Endodermal cell (in vitro differentiated cells): ENCODE measurements at regions not wholly inside any gene's neighbourhood (a gene's known extent, or its start where the extent isn't known, plus 50 kb on each side); places are given as distances from the start of the nearest gene placed in this dataset.
"Not testable (repeated sequence)": the region's sequence is repeated elsewhere in the genome, so short reads cannot be mapped to it uniquely, and the experiment has no call there.

Source experiments
- DNase-seq: peaks from one replicate; pipeline ENCODE4 v3.0.0-alpha.2; 2017
- H3K27ac ChIP-seq: 2 replicates; pipeline ENCODE4 v1.5.1; 2013; ENCODE audit warnings: mild to moderate bottlenecking, low read depth, low read length, moderate library complexity
- H3K27me3 ChIP-seq: 2 replicates; pipeline ENCODE4 v1.6.1; 2013; ENCODE audit warnings: mild to moderate bottlenecking, low read length, moderate library complexity; ENCODE audit not compliant: insufficient read depth, control insufficient read depth, poor library complexity, severe bottlenecking
- H3K36me3 ChIP-seq: 2 replicates; pipeline ENCODE4 v1.7.0; 2013; ENCODE audit warnings: mild to moderate bottlenecking, low read length, moderate library complexity; ENCODE audit not compliant: control insufficient read depth, insufficient read depth
- H3K4me1 ChIP-seq: one replicate; pipeline ENCODE4 v1.7.0; 2013; ENCODE audit warnings: low read length; ENCODE audit not compliant: control insufficient read depth, insufficient read depth
- H3K4me3 ChIP-seq: 2 replicates; pipeline ENCODE4 v1.5.1; 2013; ENCODE audit warnings: mild to moderate bottlenecking, low read length, moderate library complexity
- H3K9ac ChIP-seq: 2 replicates; pipeline ENCODE4 v1.6.1; 2013; ENCODE audit warnings: mild to moderate bottlenecking, low read length, moderate library complexity; ENCODE audit not compliant: poor library complexity, severe bottlenecking; ENCODE audit errors: extremely low read depth
- H3K9me3 ChIP-seq: 2 replicates; pipeline ENCODE4 v1.6.1; 2013; ENCODE audit warnings: mild to moderate bottlenecking, low read length, moderate library complexity; ENCODE audit not compliant: control insufficient read depth
- H3K27ac Mint-ChIP-seq: 2 replicates; pipeline ENCODE4 v1.8.0; 2020; ENCODE audit warnings: mixed read lengths
- H3K27me3 Mint-ChIP-seq: 2 replicates; pipeline ENCODE4 v1.8.0; 2021; ENCODE audit warnings: mild to moderate bottlenecking, mixed read lengths; ENCODE audit not compliant: insufficient read depth
- H3K36me3 Mint-ChIP-seq: 2 replicates; pipeline ENCODE4 v1.8.0; 2020; ENCODE audit warnings: low read depth, mixed read lengths
- H3K4me1 Mint-ChIP-seq: 2 replicates; pipeline ENCODE4 v1.8.0; 2020; ENCODE audit warnings: mixed read lengths
- H3K4me3 Mint-ChIP-seq: 2 replicates; pipeline ENCODE4 v1.8.0; 2020; ENCODE audit warnings: mild to moderate bottlenecking, moderate library complexity, mixed read lengths
- H3K9me3 Mint-ChIP-seq: 2 replicates; pipeline ENCODE4 v1.8.0; 2020; ENCODE audit warnings: mild to moderate bottlenecking, mixed read lengths
- WGBS, 2 experiments: methylation state at CpG; one replicate each; pipeline versions ENCODE4 v1.1.5 to v1.1.7; 2013; ENCODE audit warnings: missing lambda C conversion rate in 2 of 2, mixed read lengths in 1 of 2; ENCODE audit not compliant: insufficient coverage in 1 of 2, insufficient read length in 1 of 2; 5-methylcytosine and 5-hydroxymethylcytosine counted together
- TF ChIP-seq, protein P1 (sequence below): fragments of 200-600 bp; sonication (generic); conservative IDR thresholded peaks from 2 replicates; pipeline ENCODE4 v1.5.0; 2021; ENCODE audit warnings: antibody characterized with exemption, mild to moderate bottlenecking

DNA sequence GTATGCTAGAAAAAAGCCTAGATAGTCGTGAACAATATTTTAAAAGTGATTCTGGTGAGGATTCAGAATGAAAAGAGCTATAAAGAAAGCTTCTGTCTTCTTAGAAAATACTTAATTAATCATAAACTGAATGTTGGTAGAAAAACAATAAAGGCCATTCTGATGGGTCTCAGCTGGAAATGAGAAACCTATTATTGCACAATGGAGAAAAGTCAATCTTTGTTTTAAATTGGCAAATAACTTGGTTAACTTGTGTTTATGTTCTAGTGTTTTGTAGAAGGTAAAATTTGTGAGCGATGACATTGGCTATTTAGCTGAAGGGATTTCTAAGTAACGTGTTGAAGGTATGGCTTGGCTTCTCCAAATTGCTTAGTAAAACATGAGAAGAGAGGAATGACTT lies 74.1 kb upstream of the TMED7 start:
- Histone ChIP-seq H3K27me3 (no peaks in the 10 kb centered on the region), H3K4me3 (no peak overlapping the region), H3K9me3 (no peaks in the 10 kb centered on the region), H3K36me3 (no peaks in the 10 kb centered on the region), H3K27ac (no peak overlapping the region), H3K9ac (no peak overlapping the region), H3K4me1 (no peaks in the 10 kb centered on the region)
- no peaks in the 10 kb centered on the region for H3K27me3 Mint-ChIP-seq
- 60 to 62% methylated on average over 3 of the region's 3 CpGs for WGBS, 2 experiments
- no peaks in the 10 kb centered on the region for H3K36me3 Mint-ChIP-seq
- H3K27ac Mint-ChIP-seq, result no peak overlapping the region
- no peaks in the 10 kb centered on the region for H3K4me1 Mint-ChIP-seq
- TF ChIP-seq, protein P1, sequence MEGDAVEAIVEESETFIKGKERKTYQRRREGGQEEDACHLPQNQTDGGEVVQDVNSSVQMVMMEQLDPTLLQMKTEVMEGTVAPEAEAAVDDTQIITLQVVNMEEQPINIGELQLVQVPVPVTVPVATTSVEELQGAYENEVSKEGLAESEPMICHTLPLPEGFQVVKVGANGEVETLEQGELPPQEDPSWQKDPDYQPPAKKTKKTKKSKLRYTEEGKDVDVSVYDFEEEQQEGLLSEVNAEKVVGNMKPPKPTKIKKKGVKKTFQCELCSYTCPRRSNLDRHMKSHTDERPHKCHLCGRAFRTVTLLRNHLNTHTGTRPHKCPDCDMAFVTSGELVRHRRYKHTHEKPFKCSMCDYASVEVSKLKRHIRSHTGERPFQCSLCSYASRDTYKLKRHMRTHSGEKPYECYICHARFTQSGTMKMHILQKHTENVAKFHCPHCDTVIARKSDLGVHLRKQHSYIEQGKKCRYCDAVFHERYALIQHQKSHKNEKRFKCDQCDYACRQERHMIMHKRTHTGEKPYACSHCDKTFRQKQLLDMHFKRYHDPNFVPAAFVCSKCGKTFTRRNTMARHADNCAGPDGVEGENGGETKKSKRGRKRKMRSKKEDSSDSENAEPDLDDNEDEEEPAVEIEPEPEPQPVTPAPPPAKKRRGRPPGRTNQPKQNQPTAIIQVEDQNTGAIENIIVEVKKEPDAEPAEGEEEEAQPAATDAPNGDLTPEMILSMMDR, result no peak
- no peaks in the 10 kb centered on the region for H3K9me3 Mint-ChIP-seq
- no peak for DNase-seq
- H3K4me3 Mint-ChIP-seq, result no peak overlapping the region

DNA sequence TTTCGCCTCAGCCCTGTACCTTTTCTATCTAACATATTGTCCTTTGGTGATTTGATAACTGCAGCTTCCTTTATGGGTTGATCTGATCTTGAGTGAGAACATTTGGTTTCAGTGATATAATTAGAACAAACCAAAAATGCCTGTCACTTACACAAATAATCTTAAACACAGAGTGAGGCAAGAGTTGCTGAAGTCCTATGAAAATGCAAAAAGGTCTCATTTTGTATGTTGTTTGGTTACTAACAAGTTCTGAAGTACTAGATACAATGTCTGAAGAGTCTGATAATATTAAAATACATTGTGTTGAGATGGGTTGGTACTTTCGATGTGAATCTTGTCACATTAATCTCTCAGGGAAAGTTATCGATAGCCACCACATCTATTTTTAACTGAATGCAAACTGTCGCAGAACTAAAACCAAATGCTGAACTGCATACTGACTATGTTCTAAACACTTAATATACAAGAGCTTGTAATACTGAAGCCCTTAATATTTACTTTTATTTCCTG lies 70.4 kb upstream of the TMED7 start:
- no peaks in the 10 kb centered on the region for H3K27me3 Mint-ChIP-seq
- no peaks in the 10 kb centered on the region for H3K9me3 Mint-ChIP-seq
- Histone ChIP-seq H3K36me3 (no peaks in the 10 kb centered on the region), H3K4me3 (no peak overlapping the region), H3K27me3 (no peaks in the 10 kb centered on the region), H3K27ac (no peak overlapping the region), H3K4me1 (no peaks in the 10 kb centered on the region), H3K9ac (no peak overlapping the region), H3K9me3 (no peaks in the 10 kb centered on the region)
- no peaks in the 10 kb centered on the region for H3K36me3 Mint-ChIP-seq
- H3K27ac Mint-ChIP-seq, result no peak overlapping the region
- TF ChIP-seq, protein P1, result no peak
- 90 to 98% methylated on average over 4 of the region's 4 CpGs for WGBS, 2 experiments
- H3K4me3 Mint-ChIP-seq, result no peak overlapping the region
- H3K4me1 Mint-ChIP-seq, result peaks cover 2% of the 10 kb centered on the region
- DNase-seq, result no peak

DNA sequence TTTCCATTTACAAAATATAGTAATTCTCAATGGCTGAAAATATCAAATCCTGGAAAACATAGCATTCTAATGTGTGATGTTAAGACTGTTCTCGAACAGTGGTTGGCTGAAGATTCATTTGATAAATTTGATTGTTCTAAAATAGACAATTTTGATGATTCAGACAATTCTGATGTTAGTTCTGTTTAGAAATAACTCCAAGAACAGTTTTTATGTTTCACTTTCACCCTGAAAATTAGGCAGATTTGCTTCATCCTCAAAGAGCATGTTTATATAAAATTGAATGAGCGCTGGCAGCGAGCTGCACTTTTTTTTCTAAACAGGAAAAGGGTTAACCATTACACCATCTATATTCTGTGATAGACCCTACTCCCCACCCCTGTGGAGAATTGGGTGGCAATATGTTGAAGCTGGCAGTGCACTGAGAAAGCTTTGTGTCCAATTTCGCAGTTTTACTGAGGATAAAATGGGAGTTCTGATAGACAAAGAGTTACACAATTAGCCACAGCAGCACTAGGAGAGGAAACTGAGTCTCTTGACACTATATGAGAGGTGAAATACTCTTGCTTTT lies 69.6 kb upstream of the TMED7 start:
- Histone ChIP-seq H3K27ac (no peak overlapping the region), H3K36me3 (no peaks in the 10 kb centered on the region), H3K27me3 (no peaks in the 10 kb centered on the region), H3K4me1 (no peaks in the 10 kb centered on the region), H3K9me3 (no peaks in the 10 kb centered on the region), H3K9ac (no peak overlapping the region), H3K4me3 (no peak overlapping the region)
- DNase-seq, result no peak
- H3K9me3 Mint-ChIP-seq, result no peaks in the 10 kb centered on the region
- no peaks in the 10 kb centered on the region for H3K36me3 Mint-ChIP-seq
- TF ChIP-seq, protein P1, result no peak
- H3K27ac Mint-ChIP-seq, result no peak overlapping the region
- H3K27me3 Mint-ChIP-seq, result no peaks in the 10 kb centered on the region
- WGBS, 2 experiments, result 88 to 100% methylated on average over 2 to 4 of the region's 4 CpGs
- H3K4me1 Mint-ChIP-seq, result peaks cover 2% of the 10 kb centered on the region
- H3K4me3 Mint-ChIP-seq, result no peak overlapping the region

DNA sequence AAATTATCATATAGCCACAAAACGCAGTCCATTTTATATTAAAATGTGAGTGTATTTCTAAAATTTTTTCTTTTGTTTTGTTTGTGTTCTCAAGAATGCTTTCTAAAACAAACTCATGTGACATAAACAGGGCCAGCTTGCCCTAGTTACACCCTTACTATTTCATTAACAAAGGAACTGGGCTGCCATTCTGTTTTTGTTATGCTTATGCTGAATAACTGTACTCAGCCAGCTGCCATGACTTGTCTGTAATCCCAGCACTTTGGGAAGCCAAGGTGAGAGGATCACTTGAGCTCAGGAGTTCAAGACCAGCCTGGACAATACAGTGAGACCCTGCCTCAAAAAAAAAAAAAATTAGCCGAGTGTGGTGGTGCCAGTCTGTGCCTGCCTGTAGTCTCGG lies 66.0 kb upstream of the TMED7 start:
- not testable (repeated sequence) for H3K36me3 Mint-ChIP-seq, H3K27me3 ChIP-seq, H3K4me3 ChIP-seq, H3K9me3 Mint-ChIP-seq, H3K27ac Mint-ChIP-seq, H3K36me3 ChIP-seq, H3K9ac ChIP-seq, H3K4me1 Mint-ChIP-seq, H3K27ac ChIP-seq, H3K27me3 Mint-ChIP-seq, H3K4me1 ChIP-seq, DNase-seq, H3K4me3 Mint-ChIP-seq, H3K9me3 ChIP-seq
- 97% methylated on average over 2 of the region's 3 CpGs; no CpG with 5 or more reads in 1 of the 2 experiments for WGBS, 2 experiments
